NCI-H1417 (cell line): ENCODE measurements at regions not wholly inside any gene's neighbourhood (a gene's known extent, or its start where the extent isn't known, plus 50 kb on each side); places are given as distances from the start of the nearest gene placed in this dataset.

Source experiments
- DNase-seq, 3 experiments: peaks; one replicate each; lab custom pipeline; 2025; lab: John Stamatoyannopoulos, UW

GRCh38 chr2:236872981-236873380 lies 212.7 kb upstream of the COPS8 start:
- no peak for DNase-seq

DNA sequence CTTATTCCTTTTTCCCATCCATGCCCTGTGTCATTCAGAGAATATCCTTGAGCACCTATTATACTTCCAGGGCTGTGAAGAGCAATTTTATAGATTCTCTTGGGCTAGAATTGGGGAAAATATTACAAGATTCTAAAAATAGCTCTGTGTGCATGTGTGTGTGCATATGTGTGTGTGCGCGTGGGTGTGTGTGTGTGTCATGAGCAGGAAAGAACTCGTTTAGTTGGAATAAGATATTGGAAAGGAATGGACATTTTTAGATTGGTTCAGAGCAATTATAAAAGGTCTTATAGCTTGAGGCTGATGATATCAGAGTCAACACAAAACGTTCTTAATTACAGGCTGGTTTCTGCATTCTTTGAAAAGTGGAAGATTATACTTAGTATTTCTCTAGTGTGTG lies 212.1 kb upstream of the COPS8 start:
- DNase-seq, result no peak

GRCh38 chr2:236874866-236875481 lies 210.7 kb upstream of the COPS8 start:
- DNase-seq, result no peak

- peak in 2 of 3 experiments; percentile 33 to 41 for DNase-seq
Observed at GRCh38 chr2:236875906-236876505, 209.7 kb upstream of the COPS8 start.

- DNase-seq, result peak in 2 of 3 experiments; percentile 28 to 83
Observed at GRCh38 chr2:236876642-236877041, 209.0 kb upstream of the COPS8 start.

DNA sequence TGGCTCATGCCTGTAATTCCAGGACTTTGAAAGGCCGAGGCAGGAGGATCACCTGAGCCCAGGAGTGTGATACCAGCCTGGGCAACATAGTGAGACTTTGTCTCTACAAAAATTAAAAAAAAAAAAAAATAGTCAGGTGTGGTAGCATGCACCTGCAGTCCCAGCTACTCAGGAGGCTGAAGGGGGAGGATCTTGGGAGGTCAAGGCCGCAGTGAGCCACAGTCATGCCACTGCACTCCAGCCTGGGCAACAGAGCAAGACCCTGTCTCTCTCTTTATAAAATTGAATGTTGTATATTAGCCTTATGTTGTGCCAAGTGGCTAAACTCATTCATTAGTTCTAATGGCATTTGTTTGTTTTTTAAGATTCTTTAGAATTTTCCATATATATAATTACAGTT lies 207.7 kb upstream of the COPS8 start:
- DNase-seq, result no peak

GRCh38 chr2:236879416-236879963 lies 206.2 kb upstream of the COPS8 start:
- no peak for DNase-seq

- DNase-seq, result no peak
Observed at GRCh38 chr2:236882074-236882473, 203.6 kb upstream of the COPS8 start.

GRCh38 chr2:236882930-236883329 lies 202.8 kb upstream of the COPS8 start:
- no peak for DNase-seq

- DNase-seq, result no peak
Observed at GRCh38 chr2:236883819-236884218, 201.9 kb upstream of the COPS8 start.

DNA sequence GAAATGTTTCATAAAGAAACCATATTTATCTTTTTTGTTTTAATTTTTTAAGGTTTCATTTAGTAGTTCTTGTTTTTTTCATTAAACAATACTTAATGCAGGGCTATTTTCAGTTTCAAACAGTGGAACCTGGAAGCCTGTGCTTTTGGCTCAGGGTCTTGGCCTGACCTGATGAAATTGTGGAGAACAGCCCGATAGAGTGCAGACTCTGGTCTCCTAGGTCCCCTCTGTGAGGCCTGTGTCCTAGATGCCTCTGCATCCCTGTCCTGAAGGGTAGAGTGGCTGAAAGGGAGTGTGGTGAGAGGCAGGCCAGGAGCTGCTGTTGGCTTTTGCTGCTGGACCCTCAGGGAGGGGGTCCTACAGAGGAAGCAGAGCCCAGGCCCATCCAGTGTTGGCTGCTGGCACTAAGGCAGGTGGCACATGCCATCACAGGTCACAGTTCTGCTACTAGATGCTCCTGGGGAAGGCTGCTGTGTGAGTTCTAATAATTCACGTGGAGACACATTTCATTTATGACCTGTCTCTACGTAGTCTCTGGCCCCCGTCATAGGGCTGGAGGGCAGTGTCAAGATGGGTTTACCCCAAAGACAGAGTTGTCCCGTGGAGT lies 201.0 kb upstream of the COPS8 start:
- DNase-seq, result no peak

DNA sequence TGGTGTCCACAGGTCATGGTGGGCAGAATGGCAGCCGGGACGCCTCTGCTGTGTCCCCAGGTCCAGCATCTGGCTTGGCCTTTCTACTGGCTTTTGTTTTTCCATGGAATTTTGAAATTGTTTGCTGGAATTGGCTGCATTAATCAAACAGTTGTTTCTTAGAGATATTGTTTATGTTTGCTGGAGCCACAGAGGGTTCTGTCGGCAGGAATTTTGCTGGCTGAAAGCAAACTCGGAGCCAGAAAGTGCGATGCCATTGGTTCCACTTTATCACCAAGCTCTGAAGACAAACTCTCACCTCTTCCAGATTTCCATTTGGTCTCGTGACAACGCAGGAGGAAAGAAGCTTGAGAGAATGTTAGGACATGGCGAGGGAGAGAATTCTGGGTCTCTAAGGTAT lies 199.2 kb upstream of the COPS8 start:
- no peak for DNase-seq

DNA sequence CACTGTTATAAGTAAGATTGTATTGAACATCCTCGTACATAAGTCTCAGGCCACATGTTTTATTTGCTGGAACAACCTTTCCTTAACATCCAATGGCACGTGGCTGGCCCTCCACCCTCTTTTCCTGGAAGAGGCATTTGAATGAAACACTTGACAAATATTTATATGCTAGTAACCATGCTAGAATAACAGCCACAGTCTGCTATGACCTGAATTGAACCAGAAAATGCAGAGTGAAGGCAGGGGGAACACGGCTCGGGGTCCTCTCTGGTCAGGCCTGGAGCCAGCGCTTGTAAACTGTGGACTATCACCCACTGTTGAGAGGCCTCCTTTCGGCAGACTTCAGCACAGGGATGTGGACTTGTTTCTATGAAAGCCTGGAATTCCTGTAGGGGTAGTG lies 198.2 kb upstream of the COPS8 start:
- no peak for DNase-seq

DNA sequence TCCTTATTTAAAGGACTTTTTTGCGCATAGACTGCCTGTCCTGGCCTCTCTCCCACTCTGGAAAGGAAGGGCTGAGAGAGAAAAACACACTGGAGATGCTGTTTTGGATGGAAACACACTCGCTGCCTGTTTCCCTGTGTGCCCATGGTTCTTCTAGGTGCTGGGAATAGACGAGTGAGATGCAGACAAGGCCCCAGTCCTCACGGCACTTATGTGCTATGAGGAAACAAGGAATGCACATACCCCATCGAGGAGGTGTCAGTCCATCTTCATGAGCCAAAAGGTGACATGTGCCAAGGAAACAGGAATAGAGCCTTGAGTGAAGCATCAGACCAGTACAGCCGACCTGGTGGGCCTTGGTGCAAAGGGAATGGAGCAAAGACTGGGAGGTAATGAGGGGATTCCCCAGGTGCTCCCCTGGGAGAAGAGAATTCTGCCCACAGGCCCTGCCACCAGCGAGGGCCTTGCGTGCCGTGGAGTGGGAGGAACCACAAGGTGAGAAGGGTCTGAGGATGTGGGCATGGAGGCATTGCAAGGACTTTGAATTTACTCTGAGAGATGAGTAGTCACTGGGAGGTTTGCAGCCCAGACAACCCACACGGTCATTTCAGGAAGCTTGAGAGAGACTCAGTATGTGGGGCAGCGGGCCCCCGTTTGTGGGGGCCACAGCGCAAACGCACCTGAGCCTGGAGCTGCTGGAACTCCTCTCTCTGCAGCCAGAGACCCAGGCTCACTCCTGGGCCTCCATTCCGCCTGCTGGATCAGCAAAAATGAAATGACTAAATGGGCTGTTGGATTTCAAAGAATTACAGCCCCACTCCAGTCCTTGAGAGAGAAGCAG lies 197.5 kb upstream of the COPS8 start:
- DNase-seq, result no peak

DNA sequence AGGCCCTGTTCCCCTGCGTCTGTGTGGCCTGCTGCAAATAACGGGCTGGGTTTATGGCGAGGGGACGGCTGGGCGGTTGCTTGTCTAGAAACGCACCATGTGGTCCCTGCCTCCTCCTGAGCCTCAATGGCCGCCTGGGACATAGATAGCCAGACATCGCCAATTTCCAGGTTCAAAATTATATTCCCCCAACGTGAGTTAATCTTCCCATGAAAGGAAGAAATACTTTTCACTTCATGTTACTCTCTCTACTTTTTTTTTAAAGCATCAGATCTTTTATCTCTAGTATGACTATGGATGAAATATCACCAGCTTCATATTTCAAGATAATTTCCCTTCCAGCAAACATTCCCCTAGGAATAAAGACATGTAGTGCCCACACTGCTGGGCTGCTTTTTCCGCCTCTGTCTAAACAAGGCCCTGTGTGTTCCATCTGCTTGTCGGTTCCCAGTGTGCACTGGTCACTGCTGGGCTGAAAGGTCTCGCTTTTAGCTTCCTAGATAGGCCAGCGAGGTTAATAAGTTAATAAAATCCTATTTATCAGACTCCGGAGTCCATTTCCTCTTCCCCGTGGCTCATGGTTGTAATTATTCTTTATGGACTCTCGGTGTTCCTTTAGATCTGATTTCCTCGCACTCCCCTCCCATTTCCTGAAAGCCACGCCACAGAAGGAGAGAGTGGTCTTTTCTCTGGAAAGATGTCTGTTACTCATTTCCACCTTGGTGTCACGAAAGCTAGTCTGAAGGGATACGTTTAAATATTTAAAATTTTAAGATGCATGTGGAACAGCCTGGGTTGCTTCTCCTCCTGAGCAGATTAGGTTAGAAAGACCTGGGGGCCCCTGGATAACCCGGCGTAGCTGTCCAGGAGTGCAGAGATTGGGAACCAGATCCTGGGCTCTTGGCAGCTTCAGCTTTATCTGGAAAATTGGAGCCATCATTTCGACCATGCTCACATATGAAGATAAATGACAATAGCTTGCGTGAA lies 196.6 kb upstream of the COPS8 start:
- DNase-seq, result no peak

GRCh38 chr2:236889791-236890704 lies 195.6 kb upstream of the COPS8 start:
- no peak for DNase-seq

GRCh38 chr2:236892721-236893120 lies 193.0 kb upstream of the COPS8 start:
- DNase-seq, result no peak

GRCh38 chr2:236894791-236895190 lies 190.9 kb upstream of the COPS8 start:
- DNase-seq, result no peak

- no peak for DNase-seq
Observed at GRCh38 chr2:236895497-236895896, 190.2 kb upstream of the COPS8 start.

- DNase-seq, result no peak
Observed at GRCh38 chr2:236896688-236897087, 189.0 kb upstream of the COPS8 start.
